NAMALWA (cell line): ENCODE measurements at regions not wholly inside any gene's neighbourhood (a gene's known extent, or its start where the extent isn't known, plus 50 kb on each side); places are given as distances from the start of the nearest gene placed in this dataset.

Experiments
- DNase-seq: peaks from one replicate; pipeline ENCODE4 v3.0.0-alpha.2; 2015; ENCODE audit warnings: low spot score

- no peak for DNase-seq
Measured at GRCh38 chr3:76972624-76973296, 67.1 kb upstream of the ROBO2 start.

GRCh38 chr3:76976996-76977395 lies 62.9 kb upstream of the ROBO2 start:
- DNase-seq: no peak

GRCh38 chr3:76985645-76986044 lies 54.3 kb upstream of the ROBO2 start:
- no peak for DNase-seq

GRCh38 chr3:76986876-76987474 lies 52.9 kb upstream of the ROBO2 start:
- DNase-seq: peak; percentile 2
